ENCODE measurements at regions not wholly inside any gene's neighbourhood (a gene's known extent, or its start where the extent isn't known, plus 50 kb on each side); places are given as distances from the start of the nearest gene placed in this dataset.

DNA sequence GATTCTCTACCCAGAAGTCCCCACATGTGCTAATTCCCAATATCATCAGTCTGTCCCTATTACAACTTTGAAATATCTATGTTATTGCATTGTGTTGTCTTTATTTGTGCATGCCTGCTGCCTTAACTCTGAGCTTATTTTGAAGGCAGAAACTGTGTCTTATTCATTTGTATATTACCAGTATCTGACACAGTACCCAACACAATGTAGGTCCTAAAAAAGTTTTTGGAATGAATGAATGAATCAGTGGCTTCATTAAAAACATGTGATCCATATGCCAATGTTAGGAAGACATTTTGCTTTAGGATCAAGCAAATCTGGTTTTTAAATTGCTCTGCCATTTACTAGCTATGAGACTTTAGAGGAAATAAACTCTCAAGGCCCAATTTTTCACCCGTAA lies 420.4 kb downstream of the CBLN4 start:
- no peak for TF ChIP-seq POLR2A (IDR thresholded peaks at IDR 0.05)
- TF ChIP-seq, protein P1, sequence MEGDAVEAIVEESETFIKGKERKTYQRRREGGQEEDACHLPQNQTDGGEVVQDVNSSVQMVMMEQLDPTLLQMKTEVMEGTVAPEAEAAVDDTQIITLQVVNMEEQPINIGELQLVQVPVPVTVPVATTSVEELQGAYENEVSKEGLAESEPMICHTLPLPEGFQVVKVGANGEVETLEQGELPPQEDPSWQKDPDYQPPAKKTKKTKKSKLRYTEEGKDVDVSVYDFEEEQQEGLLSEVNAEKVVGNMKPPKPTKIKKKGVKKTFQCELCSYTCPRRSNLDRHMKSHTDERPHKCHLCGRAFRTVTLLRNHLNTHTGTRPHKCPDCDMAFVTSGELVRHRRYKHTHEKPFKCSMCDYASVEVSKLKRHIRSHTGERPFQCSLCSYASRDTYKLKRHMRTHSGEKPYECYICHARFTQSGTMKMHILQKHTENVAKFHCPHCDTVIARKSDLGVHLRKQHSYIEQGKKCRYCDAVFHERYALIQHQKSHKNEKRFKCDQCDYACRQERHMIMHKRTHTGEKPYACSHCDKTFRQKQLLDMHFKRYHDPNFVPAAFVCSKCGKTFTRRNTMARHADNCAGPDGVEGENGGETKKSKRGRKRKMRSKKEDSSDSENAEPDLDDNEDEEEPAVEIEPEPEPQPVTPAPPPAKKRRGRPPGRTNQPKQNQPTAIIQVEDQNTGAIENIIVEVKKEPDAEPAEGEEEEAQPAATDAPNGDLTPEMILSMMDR (IDR thresholded peaks at IDR 0.05), result no peak
- TF ChIP-seq POLR2AphosphoS5 (IDR thresholded peaks at IDR 0.05; ENCODE audit: insufficient read depth in 1 of 2, low read depth in 1 of 2), result no peak

Data from vagina (tissue), 2 donors.